ENCODE measurements at regions not wholly inside any gene's neighbourhood (a gene's known extent, or its start where the extent isn't known, plus 50 kb on each side); places are given as distances from the start of the nearest gene placed in this dataset.

DNA sequence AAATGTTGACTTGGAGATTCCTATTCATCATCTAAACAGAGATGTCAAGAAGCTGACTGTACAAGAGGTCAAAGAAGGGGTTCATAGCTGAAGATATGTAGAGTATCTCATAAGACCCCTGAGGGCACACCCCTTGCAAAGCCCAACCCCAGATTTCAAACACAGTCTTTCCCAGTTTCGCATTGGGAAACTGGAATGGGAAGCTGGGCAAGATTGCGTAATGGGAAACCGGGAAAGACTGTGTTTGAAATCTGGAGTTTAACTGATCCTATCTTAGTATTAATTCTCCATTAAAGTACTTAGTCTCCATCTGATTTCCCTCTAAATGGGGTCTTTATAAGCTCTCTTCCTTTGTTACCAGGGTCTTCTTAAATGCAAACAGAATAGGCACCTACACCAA, 99.5 kb downstream of the FAM76B start:
- TF ChIP-seq, protein P1, sequence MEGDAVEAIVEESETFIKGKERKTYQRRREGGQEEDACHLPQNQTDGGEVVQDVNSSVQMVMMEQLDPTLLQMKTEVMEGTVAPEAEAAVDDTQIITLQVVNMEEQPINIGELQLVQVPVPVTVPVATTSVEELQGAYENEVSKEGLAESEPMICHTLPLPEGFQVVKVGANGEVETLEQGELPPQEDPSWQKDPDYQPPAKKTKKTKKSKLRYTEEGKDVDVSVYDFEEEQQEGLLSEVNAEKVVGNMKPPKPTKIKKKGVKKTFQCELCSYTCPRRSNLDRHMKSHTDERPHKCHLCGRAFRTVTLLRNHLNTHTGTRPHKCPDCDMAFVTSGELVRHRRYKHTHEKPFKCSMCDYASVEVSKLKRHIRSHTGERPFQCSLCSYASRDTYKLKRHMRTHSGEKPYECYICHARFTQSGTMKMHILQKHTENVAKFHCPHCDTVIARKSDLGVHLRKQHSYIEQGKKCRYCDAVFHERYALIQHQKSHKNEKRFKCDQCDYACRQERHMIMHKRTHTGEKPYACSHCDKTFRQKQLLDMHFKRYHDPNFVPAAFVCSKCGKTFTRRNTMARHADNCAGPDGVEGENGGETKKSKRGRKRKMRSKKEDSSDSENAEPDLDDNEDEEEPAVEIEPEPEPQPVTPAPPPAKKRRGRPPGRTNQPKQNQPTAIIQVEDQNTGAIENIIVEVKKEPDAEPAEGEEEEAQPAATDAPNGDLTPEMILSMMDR (conservative IDR thresholded peaks at IDR 0.05 in 1 of 2, IDR thresholded peaks at IDR 0.05 in 1 of 2; ENCODE audit: low read depth in 1 of 2, low read length in 2 of 2), result no peak
- no peak for TF ChIP-seq EZH2 (IDR thresholded peaks at IDR 0.05; ENCODE audit: low read length, missing control alignments)
